ENCODE measurements at regions not wholly inside any gene's neighbourhood (a gene's known extent, or its start where the extent isn't known, plus 50 kb on each side); places are given as distances from the start of the nearest gene placed in this dataset.

GRCh38 chr16:86979984-86980553 lies 337.1 kb downstream of the C16orf95 start:
- TF ChIP-seq EZH2phosphoT487 (IDR thresholded peaks at IDR 0.05; ENCODE audit: insufficient read depth, low read depth): no peak
- no peak for TF ChIP-seq EZH2 (IDR thresholded peaks at IDR 0.05; ENCODE audit: insufficient read depth, poor library complexity, severe bottlenecking)

Data from GM23248 (cell line).